Transverse colon (tissue), 4 donors: ENCODE measurements at regions not wholly inside any gene's neighbourhood (a gene's known extent, or its start where the extent isn't known, plus 50 kb on each side); places are given as distances from the start of the nearest gene placed in this dataset.

Source experiments
- DNase-seq: peaks from one replicate; pipeline ENCODE4 v3.0.0-alpha.2; 2019
- H3K27ac ChIP-seq, 4 donors: fragments of 200-600 bp; sonication (generic); 2 replicates each; pipeline ENCODE4 v1.5.1; 2016 to 2018; ENCODE audit warnings: inconsistent platforms in 4 of 4
- H3K27me3 ChIP-seq: fragments of 200-600 bp; sonication (generic); 2 replicates; pipeline ENCODE4 v1.5.1; 2017; ENCODE audit warnings: inconsistent platforms
- H3K36me3 ChIP-seq, 4 donors: fragments of 200-600 bp; sonication (generic); 2 replicates each; pipeline ENCODE4 v1.5.1; 2017 to 2019; ENCODE audit warnings: inconsistent platforms in 4 of 4
- H3K4me1 ChIP-seq, 4 donors: fragments of 200-600 bp; sonication (generic); 2 replicates each; pipeline ENCODE4 v1.5.1; 2017 to 2020; ENCODE audit warnings: inconsistent platforms in 4 of 4
- H3K4me3 ChIP-seq, 4 donors: fragments of 200-600 bp; sonication (generic); 1 replicate in 1 of 4; 2 replicates in 3 of 4; pipeline versions ENCODE4 v1.5.1 to v1.6.1; 2017 to 2019; ENCODE audit warnings: inconsistent platforms in 4 of 4
- H3K9me3 ChIP-seq, 2 donors: fragments of 200-600 bp; sonication (generic); 2 replicates each; pipeline ENCODE4 v1.5.1; 2017 to 2019; ENCODE audit warnings: inconsistent platforms in 2 of 2
- CTCF ChIP-seq, 5 experiments: fragments of 200-600 bp in 3 of 5; fragments of 450-650 bp in 2 of 5; sonication (generic) in 3 of 5; IDR thresholded peaks; 1 replicate in 2 of 5; 2 replicates in 3 of 5; pipeline ENCODE4 v1.5.1; 2016 to 2017; ENCODE audit warnings: antibody characterized with exemption in 5 of 5, inconsistent platforms in 3 of 5, mild to moderate bottlenecking in 2 of 5, moderate library complexity in 1 of 5
- EP300 ChIP-seq: sonication (generic); formaldehyde crosslinking; IDR thresholded peaks from one replicate; pipeline ENCODE4 v1.6.1; 2017; ENCODE audit warnings: antibody characterized with exemption, low read depth
- POLR2A ChIP-seq: fragments of 450-650 bp; IDR thresholded peaks from one replicate; pipeline ENCODE4 v1.6.1; 2016; ENCODE audit warnings: antibody characterized with exemption, mild to moderate bottlenecking, moderate library complexity
- POLR2AphosphoS5 ChIP-seq, 3 donors: sonication (generic); formaldehyde crosslinking; IDR thresholded peaks; one replicate each; pipeline ENCODE4 v1.6.1; 2016; ENCODE audit warnings: antibody characterized with exemption in 3 of 3
- WGBS, 2 donors: methylation state at CpG; one replicate each; pipeline ENCODE4 v1.1.5; 2018; ENCODE audit warnings: low coverage in 1 of 2; 5-methylcytosine and 5-hydroxymethylcytosine counted together
- in situ Hi-C, 4 donors: fragments of 200-750 bp; cut with MboI; loops; one replicate each; pipeline versions ENCODE4 v1.15.0 to v1.15.1; 2017; ENCODE audit warnings: low sequenced_read_pairs in 3 of 4, low pct_ligation_motif_present in 1 of 4, low pct_unique_long_range_greater_than_20kb in 1 of 4
- intact Hi-C: fragments of 100-400 bp; cut with DNase I; formaldehyde crosslinking; loops from one replicate; pipeline ENCODE4 v1.15.1; 2023; ENCODE audit warnings: low total_unique reads

DNA sequence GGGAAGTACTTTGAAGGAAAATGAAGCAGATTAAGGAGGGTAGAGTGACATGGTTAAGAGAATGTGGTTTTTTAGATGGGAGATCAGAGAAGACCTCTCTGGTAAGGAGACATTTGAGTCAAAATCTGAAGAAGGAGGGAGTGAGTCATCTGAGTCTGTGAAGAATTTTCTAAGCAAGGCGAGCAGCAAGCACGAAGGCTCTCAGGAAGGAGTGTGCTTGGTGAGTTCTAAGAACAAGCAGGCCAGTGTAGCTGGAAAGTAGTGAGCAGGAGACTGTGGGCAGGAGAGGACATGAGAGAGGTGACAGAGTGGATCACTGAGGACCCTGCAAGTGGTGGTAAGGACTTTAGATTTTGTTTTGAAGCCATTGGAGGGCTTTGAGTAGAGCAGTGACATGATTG lies 76.3 kb upstream of the FUT8 start:
- Histone ChIP-seq H3K27ac (peak overlapping the region; percentile 76 to 88 (median 82)), H3K36me3 (no peaks in the 10 kb centered on the region), H3K9me3 (no peaks in the 10 kb centered on the region), H3K4me3 (no peak overlapping the region), H3K4me1 (peaks cover 29 to 57% (median 36%) of the 10 kb centered on the region in 4 donors), H3K27me3 (no peaks in the 10 kb centered on the region)
- in situ Hi-C loops = no loop called here
- 59% methylated on average over 2 of the region's 2 CpGs; no CpG with 5 or more reads in 1 of the 2 donors for WGBS, 2 donors
- intact Hi-C loops = no loop called here
- no peak for DNase-seq
- TF ChIP-seq POLR2AphosphoS5 (IDR thresholded peaks at IDR 0.05) (no peak), EP300 (no peak), CTCF (IDR thresholded peaks at IDR 0.05) (no peak), POLR2A (no peak)

DNA sequence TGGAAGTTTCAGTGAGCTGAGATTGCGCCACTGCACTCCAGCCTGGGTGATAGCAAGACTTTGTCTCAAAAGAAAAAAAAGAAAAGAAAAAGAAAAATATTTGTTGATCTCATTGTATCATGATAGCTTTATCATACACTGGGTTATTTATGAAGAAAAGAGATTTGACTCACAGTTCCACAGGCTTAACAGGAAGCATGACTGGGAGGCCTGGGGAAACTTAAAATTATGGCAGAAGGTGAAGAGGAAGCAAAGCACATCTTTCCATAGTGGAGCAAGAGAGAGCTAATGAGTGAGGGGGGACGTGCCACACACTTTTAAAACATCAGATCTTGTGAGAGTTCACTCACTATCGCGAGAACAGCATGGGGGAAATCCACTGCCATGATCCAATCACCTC lies 72.7 kb upstream of the FUT8 start:
- 80 to 87% methylated on average over 2 to 4 of the region's 4 CpGs for WGBS, 2 donors
- in situ Hi-C loops = no loop called here
- TF ChIP-seq EP300 = no peak
- TF ChIP-seq POLR2A = no peak
- TF ChIP-seq CTCF (IDR thresholded peaks at IDR 0.05) = no peak
- TF ChIP-seq POLR2AphosphoS5 (IDR thresholded peaks at IDR 0.05) = no peak
- no peak overlapping the region for H3K27ac ChIP-seq
- H3K36me3 ChIP-seq = no peaks in the 10 kb centered on the region
- H3K4me3 ChIP-seq = no peak overlapping the region
- DNase-seq = no peak
- intact Hi-C loops = no loop called here
- H3K27me3 ChIP-seq = no peaks in the 10 kb centered on the region
- H3K9me3 ChIP-seq = no peaks in the 10 kb centered on the region
- H3K4me1 ChIP-seq = peaks cover 17 to 33% (median 23%) of the 10 kb centered on the region in 4 donors

DNA sequence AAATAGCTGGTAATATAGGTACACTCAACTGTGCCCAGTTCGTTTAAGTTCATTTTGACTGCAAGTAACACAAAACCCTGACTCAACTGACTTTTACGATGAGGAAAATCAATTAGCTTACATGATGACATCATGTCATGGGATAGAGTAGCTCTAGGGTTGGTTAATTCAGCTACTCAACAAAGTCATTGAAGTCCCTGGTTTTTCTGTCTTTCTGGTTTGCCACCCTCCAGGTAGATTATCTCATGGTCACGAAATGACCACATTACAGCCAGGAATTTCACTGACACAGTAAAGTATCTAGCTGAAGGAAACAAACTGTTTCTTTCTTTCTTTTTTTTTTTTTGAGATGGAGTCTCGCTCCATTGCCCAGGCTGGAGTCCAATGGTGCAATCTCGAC lies 68.5 kb upstream of the FUT8 start:
- H3K4me1 ChIP-seq = no peaks in the 10 kb centered on the region
- H3K27me3 ChIP-seq = no peaks in the 10 kb centered on the region
- H3K27ac ChIP-seq = no peak overlapping the region
- WGBS, 2 donors = 91 to 93% methylated on average over 4 to 5 of the region's 5 CpGs
- no peak for TF ChIP-seq CTCF (IDR thresholded peaks at IDR 0.05)
- TF ChIP-seq EP300 = no peak
- TF ChIP-seq POLR2A = no peak
- no peak for TF ChIP-seq POLR2AphosphoS5 (IDR thresholded peaks at IDR 0.05)
- no peaks in the 10 kb centered on the region for H3K9me3 ChIP-seq
- no peak overlapping the region for H3K4me3 ChIP-seq
- H3K36me3 ChIP-seq = no peaks in the 10 kb centered on the region
- intact Hi-C loops (no loop called here), in situ Hi-C loops (no loop called here)
- DNase-seq = no peak

GRCh38 chr14:65345266-65345665 lies 67.3 kb upstream of the FUT8 start:
- WGBS, 2 donors = 56% methylated on average over 3 of the region's 3 CpGs
- intact Hi-C loops = no loop called here
- no peak for TF ChIP-seq EP300
- TF ChIP-seq CTCF (IDR thresholded peaks at IDR 0.05) = no peak
- no peak for TF ChIP-seq POLR2AphosphoS5 (IDR thresholded peaks at IDR 0.05)
- no peak for TF ChIP-seq POLR2A
- no peak overlapping the region for H3K4me3 ChIP-seq
- no peaks in the 10 kb centered on the region for H3K36me3 ChIP-seq
- H3K27me3 ChIP-seq = no peaks in the 10 kb centered on the region
- in situ Hi-C loops = no loop called here
- no peak for DNase-seq
- H3K4me1 ChIP-seq = no peaks in the 10 kb centered on the region
- H3K9me3 ChIP-seq = no peaks in the 10 kb centered on the region
- no peak overlapping the region for H3K27ac ChIP-seq
